Thyroid gland (tissue), 4 donors: ENCODE measurements at regions not wholly inside any gene's neighbourhood (a gene's known extent, or its start where the extent isn't known, plus 50 kb on each side); places are given as distances from the start of the nearest gene placed in this dataset.

Experiments used
- POLR2A ChIP-seq, 2 donors: fragments of 450-650 bp; IDR thresholded peaks; one replicate each; pipeline ENCODE4 v1.6.1; 2017; ENCODE audit warnings: antibody characterized with exemption in 2 of 2, mild to moderate bottlenecking in 2 of 2, moderate library complexity in 1 of 2
- TF ChIP-seq, protein P1 (sequence below), 6 experiments: fragments of 200-600 bp in 3 of 6; fragments of 450-650 bp in 3 of 6; sonication (generic) in 3 of 6; IDR thresholded peaks; one replicate each; pipeline ENCODE4 v1.5.1; 2016 to 2019; ENCODE audit warnings: antibody characterized with exemption in 6 of 6, mild to moderate bottlenecking in 2 of 6, inconsistent platforms in 1 of 6, moderate library complexity in 1 of 6

- TF ChIP-seq, protein P1, sequence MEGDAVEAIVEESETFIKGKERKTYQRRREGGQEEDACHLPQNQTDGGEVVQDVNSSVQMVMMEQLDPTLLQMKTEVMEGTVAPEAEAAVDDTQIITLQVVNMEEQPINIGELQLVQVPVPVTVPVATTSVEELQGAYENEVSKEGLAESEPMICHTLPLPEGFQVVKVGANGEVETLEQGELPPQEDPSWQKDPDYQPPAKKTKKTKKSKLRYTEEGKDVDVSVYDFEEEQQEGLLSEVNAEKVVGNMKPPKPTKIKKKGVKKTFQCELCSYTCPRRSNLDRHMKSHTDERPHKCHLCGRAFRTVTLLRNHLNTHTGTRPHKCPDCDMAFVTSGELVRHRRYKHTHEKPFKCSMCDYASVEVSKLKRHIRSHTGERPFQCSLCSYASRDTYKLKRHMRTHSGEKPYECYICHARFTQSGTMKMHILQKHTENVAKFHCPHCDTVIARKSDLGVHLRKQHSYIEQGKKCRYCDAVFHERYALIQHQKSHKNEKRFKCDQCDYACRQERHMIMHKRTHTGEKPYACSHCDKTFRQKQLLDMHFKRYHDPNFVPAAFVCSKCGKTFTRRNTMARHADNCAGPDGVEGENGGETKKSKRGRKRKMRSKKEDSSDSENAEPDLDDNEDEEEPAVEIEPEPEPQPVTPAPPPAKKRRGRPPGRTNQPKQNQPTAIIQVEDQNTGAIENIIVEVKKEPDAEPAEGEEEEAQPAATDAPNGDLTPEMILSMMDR (IDR thresholded peaks at IDR 0.05): no peak
- no peak for TF ChIP-seq POLR2A (IDR thresholded peaks at IDR 0.05)
Measured at GRCh38 chr15:29922191-29922590, 99.9 kb upstream of the TJP1 start.
